ENCODE measurements at regions not wholly inside any gene's neighbourhood (a gene's known extent, or its start where the extent isn't known, plus 50 kb on each side); places are given as distances from the start of the nearest gene placed in this dataset.

- TF ChIP-seq EZH2phosphoT487 (IDR thresholded peaks at IDR 0.05; ENCODE audit: insufficient read depth, low read depth) (no peak), EZH2 (IDR thresholded peaks at IDR 0.05; ENCODE audit: insufficient read depth, poor library complexity, severe bottlenecking) (no peak)
Observed at GRCh38 chr5:167261309-167262100, 1029.9 kb upstream of the WWC1 start.
